ENCODE measurements at regions not wholly inside any gene's neighbourhood (a gene's known extent, or its start where the extent isn't known, plus 50 kb on each side); places are given as distances from the start of the nearest gene placed in this dataset.
"Not testable (repeated sequence)": the region's sequence is repeated elsewhere in the genome, so short reads cannot be mapped to it uniquely, and the experiment has no call there.

GRCh38 chr1:185541871-185542301, 192.3 kb upstream of the HMCN1 start:
- peak; percentile 70 for DNase-seq (ENCODE audit: low read depth, low spot score)

- no peak for DNase-seq (ENCODE audit: low read depth, low spot score)
Measured at GRCh38 chr1:185540295-185540694, 193.9 kb upstream of the HMCN1 start.

GRCh38 chr1:185539277-185539943, 194.8 kb upstream of the HMCN1 start:
- DNase-seq (ENCODE audit: low read depth, low spot score), result peak; percentile 66

- DNase-seq (ENCODE audit: low read depth, low spot score), result not testable (repeated sequence)
Measured at GRCh38 chr1:185538309-185538898, 195.8 kb upstream of the HMCN1 start.

GRCh38 chr1:185537596-185537995, 196.6 kb upstream of the HMCN1 start:
- no peak for DNase-seq (ENCODE audit: low read depth, low spot score)

GRCh38 chr1:185536165-185536920, 197.8 kb upstream of the HMCN1 start:
- no peak for DNase-seq (ENCODE audit: low read depth, low spot score)

- DNase-seq (ENCODE audit: low read depth, low spot score), result no peak
Measured at GRCh38 chr1:185535621-185536020, 198.6 kb upstream of the HMCN1 start.

GRCh38 chr1:185534801-185535200, 199.4 kb upstream of the HMCN1 start:
- no peak for DNase-seq (ENCODE audit: low read depth, low spot score)

- DNase-seq (ENCODE audit: low read depth, low spot score), result no peak
Measured at GRCh38 chr1:185533596-185533995, 200.6 kb upstream of the HMCN1 start.

GRCh38 chr1:185532856-185533255, 201.3 kb upstream of the HMCN1 start:
- DNase-seq (ENCODE audit: low read depth, low spot score), result no peak

- no peak for DNase-seq (ENCODE audit: low read depth, low spot score)
Measured at GRCh38 chr1:185531838-185532237, 202.4 kb upstream of the HMCN1 start.

GRCh38 chr1:185530215-185530614, 204.0 kb upstream of the HMCN1 start:
- no peak for DNase-seq (ENCODE audit: low read depth, low spot score)

- no peak for DNase-seq (ENCODE audit: low read depth, low spot score)
Measured at GRCh38 chr1:185529673-185530072, 204.5 kb upstream of the HMCN1 start.

- DNase-seq (ENCODE audit: low read depth, low spot score), result no peak
Measured at GRCh38 chr1:185528084-185528676, 206.0 kb upstream of the HMCN1 start.

GRCh38 chr1:185526344-185527307, 207.6 kb upstream of the HMCN1 start:
- DNase-seq (ENCODE audit: low read depth, low spot score), result no peak

- DNase-seq (ENCODE audit: low read depth, low spot score), result peak; percentile 8
Measured at GRCh38 chr1:185520188-185520920, 203.3 kb upstream of the IVNS1ABP start.

GRCh38 chr1:185517808-185518419, 200.9 kb upstream of the IVNS1ABP start:
- DNase-seq (ENCODE audit: low read depth, low spot score), result no peak

- DNase-seq (ENCODE audit: low read depth, low spot score), result not testable (repeated sequence)
Measured at GRCh38 chr1:185517301-185517700, 200.3 kb upstream of the IVNS1ABP start.

- no peak for DNase-seq (ENCODE audit: low read depth, low spot score)
Measured at GRCh38 chr1:185515696-185516095, 198.7 kb upstream of the IVNS1ABP start.

GRCh38 chr1:185514311-185514710, 197.3 kb upstream of the IVNS1ABP start:
- no peak for DNase-seq (ENCODE audit: low read depth, low spot score)
